ENCODE measurements at regions not wholly inside any gene's neighbourhood (a gene's known extent, or its start where the extent isn't known, plus 50 kb on each side); places are given as distances from the start of the nearest gene placed in this dataset.
"Not testable (repeated sequence)": the region's sequence is repeated elsewhere in the genome, so short reads cannot be mapped to it uniquely, and the experiment has no call there.

- Mint-ChIP-seq H3K27me3 (ENCODE audit: insufficient read depth) (peaks cover 3% of the 10 kb centered on the region), H3K9me3 (no peaks in the 10 kb centered on the region), H3K36me3 (ENCODE audit: low read depth) (no peaks in the 10 kb centered on the region), H3K4me3 (no peak overlapping the region; the same call in 1 of the 2 replicates), H3K4me1 (ENCODE audit: low read depth) (peaks cover 52% of the 10 kb centered on the region), H3K27ac (peak overlapping the region; percentile 65)
- no peak for TF ChIP-seq CTCF (IDR thresholded peaks at IDR 0.05)
- no peak for DNase-seq
Measured at GRCh38 chr11:45410391-45411227, 124.5 kb upstream of the SYT13 start.

GRCh38 chr11:45409587-45409986 is 123.4 kb upstream of the SYT13 start:
- H3K4me1 Mint-ChIP-seq (ENCODE audit: low read depth): peaks cover 54% of the 10 kb centered on the region
- TF ChIP-seq CTCF (IDR thresholded peaks at IDR 0.05): no peak

GRCh38 chr11:45407226-45407625 is 121.1 kb upstream of the SYT13 start:
- Mint-ChIP-seq H3K9me3 (no peaks in the 10 kb centered on the region), H3K4me1 (ENCODE audit: low read depth) (peaks cover 59% of the 10 kb centered on the region), H3K27ac (no peak overlapping the region), H3K4me3 (no peak overlapping the region), H3K27me3 (ENCODE audit: insufficient read depth) (peaks cover 10% of the 10 kb centered on the region), H3K36me3 (ENCODE audit: low read depth) (no peaks in the 10 kb centered on the region)
- no peak for TF ChIP-seq CTCF (IDR thresholded peaks at IDR 0.05)
- DNase-seq: no peak

More at GRCh38 chr11:45409587-45409986, 123.4 kb upstream of the SYT13 start:
- no peak overlapping the region; the same call in 1 of the 2 replicates for H3K27ac Mint-ChIP-seq
- peak; percentile 24 for DNase-seq
- H3K4me3 Mint-ChIP-seq: no peak overlapping the region
- peaks cover 6% of the 10 kb centered on the region for H3K27me3 Mint-ChIP-seq (ENCODE audit: insufficient read depth)
- H3K9me3 Mint-ChIP-seq: no peaks in the 10 kb centered on the region
- H3K36me3 Mint-ChIP-seq (ENCODE audit: low read depth): no peaks in the 10 kb centered on the region

GRCh38 chr11:45405916-45406670 is 120.0 kb upstream of the SYT13 start:
- no peaks in the 10 kb centered on the region for H3K9me3 Mint-ChIP-seq
- H3K4me3 Mint-ChIP-seq: no peak overlapping the region
- TF ChIP-seq CTCF (IDR thresholded peaks at IDR 0.05): peak; percentile 81
- peaks cover 10% of the 10 kb centered on the region for H3K27me3 Mint-ChIP-seq (ENCODE audit: insufficient read depth)
- H3K4me1 Mint-ChIP-seq (ENCODE audit: low read depth): peaks cover 56% of the 10 kb centered on the region
- H3K27ac Mint-ChIP-seq: no peak overlapping the region
- DNase-seq: peak; percentile 24
- H3K36me3 Mint-ChIP-seq (ENCODE audit: low read depth): no peaks in the 10 kb centered on the region

- DNase-seq, H3K4me3 Mint-ChIP-seq, H3K9me3 Mint-ChIP-seq: not testable (repeated sequence)
Measured at GRCh38 chr11:45403521-45403920, 117.4 kb upstream of the SYT13 start.

More at GRCh38 chr11:45403521-45403920, 117.4 kb upstream of the SYT13 start:
- Mint-ChIP-seq H3K27ac (0 out of 2 replicates have a peak overlapping the region, but pooled peaks have one; percentile 47), H3K4me1 (ENCODE audit: low read depth) (peaks cover 56% of the 10 kb centered on the region)
- H3K27me3 Mint-ChIP-seq (ENCODE audit: insufficient read depth); H3K36me3 Mint-ChIP-seq (ENCODE audit: low read depth): not testable (repeated sequence)

Measured in HFFc6 (cell line).